Transverse colon (tissue), 4 donors: ENCODE measurements at regions not wholly inside any gene's neighbourhood (a gene's known extent, or its start where the extent isn't known, plus 50 kb on each side); places are given as distances from the start of the nearest gene placed in this dataset.
"Not testable (repeated sequence)": the region's sequence is repeated elsewhere in the genome, so short reads cannot be mapped to it uniquely, and the experiment has no call there.

Source experiments
- DNase-seq: peaks from one replicate; pipeline ENCODE4 v3.0.0-alpha.2; 2019
- H3K27ac ChIP-seq, 4 donors: fragments of 200-600 bp; sonication (generic); 2 replicates each; pipeline ENCODE4 v1.5.1; 2016 to 2018; ENCODE audit warnings: inconsistent platforms in 4 of 4
- H3K27me3 ChIP-seq: fragments of 200-600 bp; sonication (generic); 2 replicates; pipeline ENCODE4 v1.5.1; 2017; ENCODE audit warnings: inconsistent platforms
- H3K36me3 ChIP-seq, 4 donors: fragments of 200-600 bp; sonication (generic); 2 replicates each; pipeline ENCODE4 v1.5.1; 2017 to 2019; ENCODE audit warnings: inconsistent platforms in 4 of 4
- H3K4me1 ChIP-seq, 4 donors: fragments of 200-600 bp; sonication (generic); 2 replicates each; pipeline ENCODE4 v1.5.1; 2017 to 2020; ENCODE audit warnings: inconsistent platforms in 4 of 4
- H3K4me3 ChIP-seq, 4 donors: fragments of 200-600 bp; sonication (generic); 1 replicate in 1 of 4; 2 replicates in 3 of 4; pipeline versions ENCODE4 v1.5.1 to v1.6.1; 2017 to 2019; ENCODE audit warnings: inconsistent platforms in 4 of 4
- H3K9me3 ChIP-seq, 2 donors: fragments of 200-600 bp; sonication (generic); 2 replicates each; pipeline ENCODE4 v1.5.1; 2017 to 2019; ENCODE audit warnings: inconsistent platforms in 2 of 2
- CTCF ChIP-seq, 5 experiments: fragments of 200-600 bp in 3 of 5; fragments of 450-650 bp in 2 of 5; sonication (generic) in 3 of 5; IDR thresholded peaks; 1 replicate in 2 of 5; 2 replicates in 3 of 5; pipeline ENCODE4 v1.5.1; 2016 to 2017; ENCODE audit warnings: antibody characterized with exemption in 5 of 5, inconsistent platforms in 3 of 5, mild to moderate bottlenecking in 2 of 5, moderate library complexity in 1 of 5
- EP300 ChIP-seq: sonication (generic); formaldehyde crosslinking; IDR thresholded peaks from one replicate; pipeline ENCODE4 v1.6.1; 2017; ENCODE audit warnings: antibody characterized with exemption, low read depth
- POLR2A ChIP-seq: fragments of 450-650 bp; IDR thresholded peaks from one replicate; pipeline ENCODE4 v1.6.1; 2016; ENCODE audit warnings: antibody characterized with exemption, mild to moderate bottlenecking, moderate library complexity
- POLR2AphosphoS5 ChIP-seq, 3 donors: sonication (generic); formaldehyde crosslinking; IDR thresholded peaks; one replicate each; pipeline ENCODE4 v1.6.1; 2016; ENCODE audit warnings: antibody characterized with exemption in 3 of 3
- WGBS, 2 donors: methylation state at CpG; one replicate each; pipeline ENCODE4 v1.1.5; 2018; ENCODE audit warnings: low coverage in 1 of 2; 5-methylcytosine and 5-hydroxymethylcytosine counted together
- in situ Hi-C, 4 donors: fragments of 200-750 bp; cut with MboI; loops; one replicate each; pipeline versions ENCODE4 v1.15.0 to v1.15.1; 2017; ENCODE audit warnings: low sequenced_read_pairs in 3 of 4, low pct_ligation_motif_present in 1 of 4, low pct_unique_long_range_greater_than_20kb in 1 of 4
- intact Hi-C: fragments of 100-400 bp; cut with DNase I; formaldehyde crosslinking; loops from one replicate; pipeline ENCODE4 v1.15.1; 2023; ENCODE audit warnings: low total_unique reads

GRCh38 chr2:142617461-142617860 is 260.0 kb upstream of the KYNU start:
- no peak for DNase-seq
- no peak for TF ChIP-seq POLR2A
- no peak for TF ChIP-seq POLR2AphosphoS5 (IDR thresholded peaks at IDR 0.05)
- H3K9me3 ChIP-seq: no peaks in the 10 kb centered on the region
- 84 to 91% methylated on average over 1 of the region's 1 CpG for WGBS, 2 donors
- no peaks in the 10 kb centered on the region for H3K36me3 ChIP-seq
- H3K27me3 ChIP-seq: no peaks in the 10 kb centered on the region
- H3K27ac ChIP-seq: no peak overlapping the region
- H3K4me3 ChIP-seq: no peak overlapping the region
- no peaks in the 10 kb centered on the region for H3K4me1 ChIP-seq
- in situ Hi-C loops: no loop called here
- intact Hi-C loops: no loop called here

- no peaks in the 10 kb centered on the region for H3K36me3 ChIP-seq
- H3K4me3 ChIP-seq: no peak overlapping the region
- no peaks in the 10 kb centered on the region for H3K27me3 ChIP-seq
- no peaks in the 10 kb centered on the region for H3K9me3 ChIP-seq
- no peak for DNase-seq
- H3K27ac ChIP-seq: no peak overlapping the region
- intact Hi-C loops: no loop called here
- WGBS, 2 donors: 98% methylated on average over 9 of the region's 9 CpGs; no CpG with 5 or more reads in 1 of the 2 donors
- in situ Hi-C loops: no loop called here
- no peaks in the 10 kb centered on the region for H3K4me1 ChIP-seq
- TF ChIP-seq EP300: no peak
- TF ChIP-seq POLR2AphosphoS5 (IDR thresholded peaks at IDR 0.05): no peak
- no peak for TF ChIP-seq POLR2A
- TF ChIP-seq CTCF (IDR thresholded peaks at IDR 0.05): no peak
Observed at GRCh38 chr2:142615876-142616275, 261.6 kb upstream of the KYNU start.

- in situ Hi-C loops, H3K27ac ChIP-seq, H3K4me3 ChIP-seq, intact Hi-C loops, DNase-seq, H3K4me1 ChIP-seq, H3K36me3 ChIP-seq, H3K9me3 ChIP-seq, H3K27me3 ChIP-seq: not testable (repeated sequence)
- 94% methylated on average over 17 of the region's 17 CpGs; no CpG with 5 or more reads in 1 of the 2 donors for WGBS, 2 donors
Observed at GRCh38 chr2:142613193-142613592, 264.3 kb upstream of the KYNU start.

- Histone ChIP-seq H3K27me3 (no peaks in the 10 kb centered on the region), H3K4me3 (no peak overlapping the region), H3K36me3 (no peaks in the 10 kb centered on the region), H3K4me1 (no peaks in the 10 kb centered on the region), H3K9me3 (no peaks in the 10 kb centered on the region), H3K27ac (no peak overlapping the region)
- no peak for DNase-seq
- intact Hi-C loops (no loop called here), in situ Hi-C loops (no loop called here)
- TF ChIP-seq EP300 (no peak), CTCF (IDR thresholded peaks at IDR 0.05) (no peak), POLR2AphosphoS5 (IDR thresholded peaks at IDR 0.05) (no peak), POLR2A (no peak)
- WGBS, 2 donors: 23 to 64% methylated on average over 4 of the region's 4 CpGs
Observed at GRCh38 chr2:142605421-142605820, 272.0 kb upstream of the KYNU start.

GRCh38 chr2:142603759-142604158 is 273.7 kb upstream of the KYNU start:
- no peak for DNase-seq
- no peak overlapping the region for H3K27ac ChIP-seq
- no peak for TF ChIP-seq POLR2A
- no peak for TF ChIP-seq EP300
- no peak for TF ChIP-seq POLR2AphosphoS5 (IDR thresholded peaks at IDR 0.05)
- no peak for TF ChIP-seq CTCF (IDR thresholded peaks at IDR 0.05)
- H3K4me3 ChIP-seq: no peak overlapping the region
- in situ Hi-C loops: no loop called here
- no peaks in the 10 kb centered on the region for H3K36me3 ChIP-seq
- no peaks in the 10 kb centered on the region for H3K27me3 ChIP-seq
- no peaks in the 10 kb centered on the region for H3K9me3 ChIP-seq
- intact Hi-C loops: no loop called here
- 48 to 54% methylated on average over 1 of the region's 1 CpG for WGBS, 2 donors
- H3K4me1 ChIP-seq: no peaks in the 10 kb centered on the region
